ENCODE measurements at regions not wholly inside any gene's neighbourhood (a gene's known extent, or its start where the extent isn't known, plus 50 kb on each side); places are given as distances from the start of the nearest gene placed in this dataset.

- TF ChIP-seq FOXP2 (optimal IDR thresholded peaks at IDR 0.05; ENCODE audit: control extremely low read depth, extremely low read length, insufficient read depth), result no peak
- no peak for TF ChIP-seq POLR2AphosphoS5 (IDR thresholded peaks at IDR 0.05; ENCODE audit: borderline replicate concordance, low read depth, low read length)
- TF ChIP-seq EZH2 (IDR thresholded peaks at IDR 0.05), result no peak
These were observed 185.0 kb downstream of the TBX18 start for GRCh38 chr6:84579404-84579803.

All from SK-N-MC (cell line).